ENCODE measurements at regions not wholly inside any gene's neighbourhood (a gene's known extent, or its start where the extent isn't known, plus 50 kb on each side); places are given as distances from the start of the nearest gene placed in this dataset.
"Not testable (repeated sequence)": the region's sequence is repeated elsewhere in the genome, so short reads cannot be mapped to it uniquely, and the experiment has no call there.

DNA sequence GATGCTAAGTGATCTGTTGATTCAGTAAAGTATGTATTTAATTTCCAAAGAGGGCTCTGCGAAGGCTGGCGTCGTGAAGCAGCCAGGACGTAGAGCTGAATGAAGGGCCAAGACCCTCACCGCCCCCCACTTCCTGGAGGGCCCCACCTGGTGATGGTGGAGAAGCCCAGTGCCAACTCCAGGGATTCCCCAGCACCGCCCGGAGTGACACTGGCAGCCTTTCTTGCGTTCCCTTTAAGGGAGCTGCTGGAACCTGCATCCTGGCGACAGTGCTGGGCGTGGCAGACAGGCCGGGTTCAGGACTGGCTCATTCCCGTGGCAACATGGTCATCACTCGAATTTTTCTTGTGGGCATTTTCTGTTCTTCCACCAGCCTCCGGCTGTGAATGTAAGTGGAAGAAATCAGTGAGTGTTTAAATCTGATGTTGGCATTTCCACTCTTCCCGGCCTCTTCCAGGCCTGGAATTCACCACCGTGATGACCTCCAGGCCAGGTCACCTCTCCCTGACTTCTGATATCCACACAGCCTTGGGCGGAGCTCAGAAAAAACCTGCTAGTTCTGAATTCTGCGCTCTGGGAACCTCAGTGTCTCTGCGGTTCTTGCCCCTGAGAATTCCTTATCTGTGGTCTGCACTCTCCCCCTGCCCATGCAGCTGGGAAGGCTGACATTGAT, 57.4 kb upstream of the DACT2 start:
- CTCF ChIA-PET: no interaction called here
- DNase-seq (ENCODE audit: low read depth, low spot score): no peak

DNA sequence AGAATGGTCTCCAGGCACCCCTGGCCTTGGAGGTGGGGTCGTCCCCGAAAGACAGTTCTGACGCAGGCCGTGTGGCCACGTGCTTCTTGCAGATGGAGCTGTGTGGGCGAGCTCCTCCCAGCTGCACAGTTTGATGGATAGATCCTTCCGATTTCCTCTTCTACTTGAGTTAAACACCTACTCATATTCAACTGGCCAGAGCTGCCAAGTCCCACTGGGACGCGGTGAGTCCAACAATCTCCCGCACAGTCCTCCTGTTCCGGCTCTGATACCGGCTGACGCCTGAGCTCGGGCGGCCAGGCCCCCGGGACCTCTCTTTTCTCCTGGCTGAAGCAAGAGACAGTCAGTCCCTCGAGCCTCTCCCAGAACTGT, 57.9 kb upstream of the DACT2 start:
- H3K27me3 ChIP-seq (ENCODE audit: control insufficient read depth, insufficient read depth, low read length): no peaks in the 10 kb centered on the region
- no peak for TF ChIP-seq CTCF (IDR thresholded peaks at IDR 0.05; ENCODE audit: low read depth, low read length)
- no peak overlapping the region for H3K27ac ChIP-seq (ENCODE audit: low read depth, low read length)
- ChIA-PET CTCF (no interaction called here), POLR2A (no interaction called here)
- H3K4me3 ChIP-seq (ENCODE audit: low read depth, low read length): no peak overlapping the region
- H3K9me3 ChIP-seq (ENCODE audit: control insufficient read depth, insufficient read depth, low read length): peaks cover 97% of the 10 kb centered on the region
- DNase-seq (ENCODE audit: low read depth, low spot score): no peak

More for the DNA sequence above, 57.4 kb upstream of the DACT2 start:
- Histone ChIP-seq H3K9me3 (ENCODE audit: control insufficient read depth, insufficient read depth, low read length) (peaks cover 97% of the 10 kb centered on the region), H3K27ac (ENCODE audit: low read depth, low read length) (no peak overlapping the region), H3K4me3 (ENCODE audit: low read depth, low read length) (no peak overlapping the region), H3K27me3 (ENCODE audit: control insufficient read depth, insufficient read depth, low read length) (no peaks in the 10 kb centered on the region)
- POLR2A ChIA-PET: no interaction called here
- TF ChIP-seq CTCF (IDR thresholded peaks at IDR 0.05; ENCODE audit: low read depth, low read length): no peak

- Histone ChIP-seq H3K4me3 (ENCODE audit: low read depth, low read length) (no peak overlapping the region), H3K27me3 (ENCODE audit: control insufficient read depth, insufficient read depth, low read length) (no peaks in the 10 kb centered on the region), H3K27ac (ENCODE audit: low read depth, low read length) (no peak overlapping the region), H3K9me3 (ENCODE audit: control insufficient read depth, insufficient read depth, low read length) (peaks cover 97% of the 10 kb centered on the region)
- CTCF ChIA-PET: no interaction called here
- POLR2A ChIA-PET: no interaction called here
- no peak for DNase-seq (ENCODE audit: low read depth, low spot score)
- no peak for TF ChIP-seq CTCF (IDR thresholded peaks at IDR 0.05; ENCODE audit: low read depth, low read length)
Observed at GRCh38 chr6:168377856-168378832, 58.6 kb upstream of the DACT2 start.

DNA sequence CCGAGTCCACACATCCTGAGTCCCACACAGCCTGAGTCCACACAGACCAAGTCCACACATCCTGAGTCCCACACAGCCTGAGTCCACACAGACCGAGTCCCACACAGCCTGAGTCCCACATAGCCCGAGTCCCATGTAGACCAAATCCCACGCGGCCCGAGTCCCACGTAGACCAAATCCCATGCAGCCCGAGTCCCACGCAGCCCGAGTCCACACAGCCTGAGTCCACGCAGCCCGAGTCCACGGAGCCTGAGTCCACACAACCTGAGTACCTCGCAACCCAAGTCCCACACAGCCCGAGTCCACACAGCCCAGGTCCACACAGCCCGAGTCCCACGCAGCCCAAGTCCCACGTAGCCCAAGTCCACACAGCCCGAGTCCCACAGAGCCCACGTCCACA, 60.0 kb upstream of the DACT2 start:
- CTCF ChIA-PET; H3K27ac ChIP-seq (ENCODE audit: low read depth, low read length); POLR2A ChIA-PET; H3K4me3 ChIP-seq (ENCODE audit: low read depth, low read length); DNase-seq (ENCODE audit: low read depth, low spot score); H3K27me3 ChIP-seq (ENCODE audit: control insufficient read depth, insufficient read depth, low read length): not testable (repeated sequence)
- H3K9me3 ChIP-seq (ENCODE audit: control insufficient read depth, insufficient read depth, low read length): peaks cover 97% of the 10 kb centered on the region

GRCh38 chr6:168380166-168380955, 60.6 kb upstream of the SMOC2 start:
- peaks cover 97% of the 10 kb centered on the region for H3K9me3 ChIP-seq (ENCODE audit: control insufficient read depth, insufficient read depth, low read length)
- POLR2A ChIA-PET; H3K27ac ChIP-seq (ENCODE audit: low read depth, low read length); CTCF ChIA-PET; DNase-seq (ENCODE audit: low read depth, low spot score); H3K27me3 ChIP-seq (ENCODE audit: control insufficient read depth, insufficient read depth, low read length); H3K4me3 ChIP-seq (ENCODE audit: low read depth, low read length): not testable (repeated sequence)

All from AG04450 (cell line).